ENCODE measurements at regions not wholly inside any gene's neighbourhood (a gene's known extent, or its start where the extent isn't known, plus 50 kb on each side); places are given as distances from the start of the nearest gene placed in this dataset.
A peak's percentile ranks its signal among the peaks of the same experiment; 100 is the strongest.

GRCh38 chr2:383888-384287, 96.0 kb upstream of the ALKAL2 start:
- Histone ChIP-seq H3K36me3 (ENCODE audit: insufficient read depth, low read length) (no peaks in the 10 kb centered on the region), H3K79me2 (ENCODE audit: insufficient read depth, low read length) (no peaks in the 10 kb centered on the region), H3K9ac (ENCODE audit: low read length) (no peak overlapping the region), H4K20me1 (ENCODE audit: insufficient read depth, low read length) (no peaks in the 10 kb centered on the region), H2AFZ (ENCODE audit: low read depth, low read length) (no peak overlapping the region), H3K4me1 (ENCODE audit: insufficient read depth, low read length) (peaks cover 3% of the 10 kb centered on the region), H3K4me2 (ENCODE audit: low read length) (no peak overlapping the region), H3K27me3 (ENCODE audit: insufficient read depth, low read length) (no peaks in the 10 kb centered on the region), H3K4me3 (ENCODE audit: insufficient read depth, low read depth, low read length) (no peak overlapping the region), H3K9me3 (ENCODE audit: insufficient read depth, low read depth, low read length) (no peaks in the 10 kb centered on the region), H3K27ac (ENCODE audit: low read depth, low read length) (no peak overlapping the region)
- DNase-seq (ENCODE audit: low read depth) (no peak), FAIRE-seq (no peak)
- peaks cover 6% of the 10 kb centered on the region for H3K4me1 Mint-ChIP-seq (ENCODE audit: low read depth, unreplicated experiment)
- no peaks in the 10 kb centered on the region for H3K9me3 Mint-ChIP-seq (ENCODE audit: unreplicated experiment)
- TF ChIP-seq EZH2 (IDR thresholded peaks at IDR 0.05; ENCODE audit: insufficient read depth, low read length): no peak
- TF ChIP-seq, protein P1, sequence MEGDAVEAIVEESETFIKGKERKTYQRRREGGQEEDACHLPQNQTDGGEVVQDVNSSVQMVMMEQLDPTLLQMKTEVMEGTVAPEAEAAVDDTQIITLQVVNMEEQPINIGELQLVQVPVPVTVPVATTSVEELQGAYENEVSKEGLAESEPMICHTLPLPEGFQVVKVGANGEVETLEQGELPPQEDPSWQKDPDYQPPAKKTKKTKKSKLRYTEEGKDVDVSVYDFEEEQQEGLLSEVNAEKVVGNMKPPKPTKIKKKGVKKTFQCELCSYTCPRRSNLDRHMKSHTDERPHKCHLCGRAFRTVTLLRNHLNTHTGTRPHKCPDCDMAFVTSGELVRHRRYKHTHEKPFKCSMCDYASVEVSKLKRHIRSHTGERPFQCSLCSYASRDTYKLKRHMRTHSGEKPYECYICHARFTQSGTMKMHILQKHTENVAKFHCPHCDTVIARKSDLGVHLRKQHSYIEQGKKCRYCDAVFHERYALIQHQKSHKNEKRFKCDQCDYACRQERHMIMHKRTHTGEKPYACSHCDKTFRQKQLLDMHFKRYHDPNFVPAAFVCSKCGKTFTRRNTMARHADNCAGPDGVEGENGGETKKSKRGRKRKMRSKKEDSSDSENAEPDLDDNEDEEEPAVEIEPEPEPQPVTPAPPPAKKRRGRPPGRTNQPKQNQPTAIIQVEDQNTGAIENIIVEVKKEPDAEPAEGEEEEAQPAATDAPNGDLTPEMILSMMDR (IDR thresholded peaks at IDR 0.05; ENCODE audit: insufficient read depth, low read depth, low read length): no peak
- H3K27me3 Mint-ChIP-seq (ENCODE audit: low read depth, unreplicated experiment): peaks cover 16% of the 10 kb centered on the region
- H3K27ac Mint-ChIP-seq (ENCODE audit: unreplicated experiment): no peak overlapping the region
- H3K36me3 Mint-ChIP-seq (ENCODE audit: low read depth, unreplicated experiment): no peaks in the 10 kb centered on the region
- no peak overlapping the region for H3K4me3 Mint-ChIP-seq (ENCODE audit: unreplicated experiment)

- H3K4me3 Mint-ChIP-seq (ENCODE audit: unreplicated experiment): no peak overlapping the region
- DNase-seq (ENCODE audit: low read depth): no peak
- TF ChIP-seq, protein P1 (IDR thresholded peaks at IDR 0.05; ENCODE audit: insufficient read depth, low read depth, low read length): peak; percentile 9
- no peak for TF ChIP-seq EZH2 (IDR thresholded peaks at IDR 0.05; ENCODE audit: insufficient read depth, low read length)
- Histone ChIP-seq H4K20me1 (ENCODE audit: insufficient read depth, low read length) (no peaks in the 10 kb centered on the region), H3K9ac (ENCODE audit: low read length) (no peak overlapping the region), H3K9me3 (ENCODE audit: insufficient read depth, low read depth, low read length) (no peaks in the 10 kb centered on the region), H2AFZ (ENCODE audit: low read depth, low read length) (no peak overlapping the region), H3K27me3 (ENCODE audit: insufficient read depth, low read length) (no peaks in the 10 kb centered on the region), H3K36me3 (ENCODE audit: insufficient read depth, low read length) (no peaks in the 10 kb centered on the region), H3K4me2 (ENCODE audit: low read length) (peak overlapping the region; percentile 53), H3K79me2 (ENCODE audit: insufficient read depth, low read length) (no peaks in the 10 kb centered on the region), H3K27ac (ENCODE audit: low read depth, low read length) (no peak overlapping the region), H3K4me3 (ENCODE audit: insufficient read depth, low read depth, low read length) (no peak overlapping the region), H3K4me1 (ENCODE audit: insufficient read depth, low read length) (peaks cover 3% of the 10 kb centered on the region)
- no peak overlapping the region for H3K27ac Mint-ChIP-seq (ENCODE audit: unreplicated experiment)
- H3K27me3 Mint-ChIP-seq (ENCODE audit: low read depth, unreplicated experiment): peaks cover 16% of the 10 kb centered on the region
- no peaks in the 10 kb centered on the region for H3K36me3 Mint-ChIP-seq (ENCODE audit: low read depth, unreplicated experiment)
- H3K4me1 Mint-ChIP-seq (ENCODE audit: low read depth, unreplicated experiment): peaks cover 4% of the 10 kb centered on the region
- peaks cover 4% of the 10 kb centered on the region for H3K9me3 Mint-ChIP-seq (ENCODE audit: unreplicated experiment)
- FAIRE-seq: no peak
These were observed 95.3 kb upstream of the ALKAL2 start for GRCh38 chr2:383178-383577.

GRCh38 chr2:382728-383022, 94.8 kb upstream of the ALKAL2 start:
- peaks cover 3% of the 10 kb centered on the region for H3K4me1 Mint-ChIP-seq (ENCODE audit: low read depth, unreplicated experiment)
- no peak overlapping the region for H3K4me3 ChIP-seq (ENCODE audit: insufficient read depth, low read depth, low read length)
- H3K36me3 Mint-ChIP-seq (ENCODE audit: low read depth, unreplicated experiment): no peaks in the 10 kb centered on the region
- no peaks in the 10 kb centered on the region for H3K9me3 ChIP-seq (ENCODE audit: insufficient read depth, low read depth, low read length)
- H3K9me3 Mint-ChIP-seq (ENCODE audit: unreplicated experiment): peaks cover 9% of the 10 kb centered on the region
- no peak overlapping the region for H3K27ac Mint-ChIP-seq (ENCODE audit: unreplicated experiment)
- H3K27me3 Mint-ChIP-seq (ENCODE audit: low read depth, unreplicated experiment): peaks cover 16% of the 10 kb centered on the region
- H2AFZ ChIP-seq (ENCODE audit: low read depth, low read length): no peak overlapping the region
- FAIRE-seq: no peak
- no peaks in the 10 kb centered on the region for H3K27me3 ChIP-seq (ENCODE audit: insufficient read depth, low read length)
- TF ChIP-seq, protein P1 (IDR thresholded peaks at IDR 0.05; ENCODE audit: insufficient read depth, low read depth, low read length): no peak
- no peak for TF ChIP-seq EZH2 (IDR thresholded peaks at IDR 0.05; ENCODE audit: insufficient read depth, low read length)
- no peaks in the 10 kb centered on the region for H4K20me1 ChIP-seq (ENCODE audit: insufficient read depth, low read length)
- DNase-seq (ENCODE audit: low read depth): no peak
- H3K9ac ChIP-seq (ENCODE audit: low read length): no peak overlapping the region
- no peak overlapping the region for H3K27ac ChIP-seq (ENCODE audit: low read depth, low read length)
- no peaks in the 10 kb centered on the region for H3K79me2 ChIP-seq (ENCODE audit: insufficient read depth, low read length)
- H3K4me1 ChIP-seq (ENCODE audit: insufficient read depth, low read length): peaks cover 3% of the 10 kb centered on the region
- no peak overlapping the region for H3K4me3 Mint-ChIP-seq (ENCODE audit: unreplicated experiment)
- H3K36me3 ChIP-seq (ENCODE audit: insufficient read depth, low read length): no peaks in the 10 kb centered on the region
- H3K4me2 ChIP-seq (ENCODE audit: low read length): no peak overlapping the region

Data from astrocyte (in vitro differentiated cells and primary cell).